ENCODE measurements at regions not wholly inside any gene's neighbourhood (a gene's known extent, or its start where the extent isn't known, plus 50 kb on each side); places are given as distances from the start of the nearest gene placed in this dataset.

DNA sequence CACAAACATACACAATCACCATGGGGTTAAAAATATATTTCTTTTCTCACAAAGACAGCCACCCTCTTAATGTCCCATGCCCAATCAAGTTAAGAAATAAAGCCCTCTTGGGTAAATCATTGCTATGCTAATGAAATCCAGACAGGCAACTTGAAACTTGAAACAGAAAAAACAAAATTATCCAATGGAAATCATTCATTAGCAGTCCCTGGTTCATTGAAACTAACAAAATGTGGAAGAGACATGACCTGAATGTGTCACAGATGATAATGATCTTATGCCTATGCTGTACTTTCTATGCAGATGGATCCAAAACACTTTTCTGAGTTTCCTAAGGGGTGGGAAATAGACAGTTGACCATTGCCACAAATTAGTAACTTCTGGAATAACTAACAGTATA, 983.7 kb downstream of the MCTP2 start:
- TF ChIP-seq, protein P1, sequence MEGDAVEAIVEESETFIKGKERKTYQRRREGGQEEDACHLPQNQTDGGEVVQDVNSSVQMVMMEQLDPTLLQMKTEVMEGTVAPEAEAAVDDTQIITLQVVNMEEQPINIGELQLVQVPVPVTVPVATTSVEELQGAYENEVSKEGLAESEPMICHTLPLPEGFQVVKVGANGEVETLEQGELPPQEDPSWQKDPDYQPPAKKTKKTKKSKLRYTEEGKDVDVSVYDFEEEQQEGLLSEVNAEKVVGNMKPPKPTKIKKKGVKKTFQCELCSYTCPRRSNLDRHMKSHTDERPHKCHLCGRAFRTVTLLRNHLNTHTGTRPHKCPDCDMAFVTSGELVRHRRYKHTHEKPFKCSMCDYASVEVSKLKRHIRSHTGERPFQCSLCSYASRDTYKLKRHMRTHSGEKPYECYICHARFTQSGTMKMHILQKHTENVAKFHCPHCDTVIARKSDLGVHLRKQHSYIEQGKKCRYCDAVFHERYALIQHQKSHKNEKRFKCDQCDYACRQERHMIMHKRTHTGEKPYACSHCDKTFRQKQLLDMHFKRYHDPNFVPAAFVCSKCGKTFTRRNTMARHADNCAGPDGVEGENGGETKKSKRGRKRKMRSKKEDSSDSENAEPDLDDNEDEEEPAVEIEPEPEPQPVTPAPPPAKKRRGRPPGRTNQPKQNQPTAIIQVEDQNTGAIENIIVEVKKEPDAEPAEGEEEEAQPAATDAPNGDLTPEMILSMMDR (conservative IDR thresholded peaks at IDR 0.05; ENCODE audit: low read depth, low read length): no peak
- TF ChIP-seq EZH2 (IDR thresholded peaks at IDR 0.05; ENCODE audit: borderline replicate concordance, low read depth, low read length, poor library complexity, severe bottlenecking): no peak
